ENCODE measurements at regions not wholly inside any gene's neighbourhood (a gene's known extent, or its start where the extent isn't known, plus 50 kb on each side); places are given as distances from the start of the nearest gene placed in this dataset.

- H3K4me2 ChIP-seq (ENCODE audit: control insufficient read depth, insufficient read depth) = no peak overlapping the region
- in situ Hi-C loops (cut with MboI) (no loop called here), intact Hi-C loops (cut with micrococcal nuclease; ENCODE audit: unreplicated experiment) (no loop called here)
- CTCF ChIA-PET = no interaction called here
- 0% methylated on average over 4 of the region's 4 CpGs for WGBS (ENCODE audit: insufficient coverage, insufficient replicate concordance, low lambda C conversion rate, missing lambda C conversion rate)
- SMC1A ChIA-PET (ENCODE audit: uncharacterized antibody, unreplicated experiment) = no interaction called here
- TF ChIP-seq CHD2 (IDR thresholded peaks at IDR 0.05; ENCODE audit: borderline replicate concordance, low read depth, low read length) (no peak), HDAC2 (IDR thresholded peaks at IDR 0.05) (no peak), CEBPB (IDR thresholded peaks at IDR 0.05; ENCODE audit: borderline replicate concordance in 1 of 2, low read depth in 2 of 2, low read length in 2 of 2) (no peak), ZBTB11 (CRISPR knock-in tag; IDR thresholded peaks at IDR 0.05) (no peak), CREB1 (IDR thresholded peaks at IDR 0.05; ENCODE audit: low read depth) (no peak), TARDBP (IDR thresholded peaks at IDR 0.05; ENCODE audit: borderline replicate concordance) (no peak), NFYA (IDR thresholded peaks at IDR 0.05; ENCODE audit: borderline replicate concordance, low read depth, low read length) (no peak), ATF7 (IDR thresholded peaks at IDR 0.05; ENCODE audit: low read depth) (no peak)
- DNase-seq (ENCODE audit: low read depth, low spot score) = no peak
- H3K36me3 ChIP-seq (ENCODE audit: control insufficient read depth in 2 of 2, insufficient read depth in 2 of 2, low read length in 1 of 2) = no peaks in the 10 kb centered on the region
- no peak for FAIRE-seq
- H4K20me1 ChIP-seq (ENCODE audit: control insufficient read depth, insufficient read depth) = no peaks in the 10 kb centered on the region
- H3K4me3 ChIP-seq = no peak overlapping the region
- no peak overlapping the region for H2AFZ ChIP-seq (ENCODE audit: control insufficient read depth, low read depth, low read length)
- H3K27me3 ChIP-seq (replicated peaks in 1 of 2; ENCODE audit: control insufficient read depth in 2 of 2, insufficient read depth in 2 of 2, low read length in 1 of 2) = no peaks in the 10 kb centered on the region
- no peak overlapping the region for H3K9ac ChIP-seq (ENCODE audit: control insufficient read depth, insufficient read depth, low read length)
- H3K9me3 ChIP-seq (replicated peaks; ENCODE audit: control insufficient read depth, insufficient read depth, low read length) = no peaks in the 10 kb centered on the region
- no TSS peak for BruUV-seq (replicated peaks)
- POLR2A ChIA-PET = no interaction called here
- no peaks in the 10 kb centered on the region for H3K79me2 ChIP-seq (ENCODE audit: control insufficient read depth, insufficient read depth, low read length)
- no peak for ATAC-seq
- no peaks in the 10 kb centered on the region for H3K4me1 ChIP-seq (ENCODE audit: control insufficient read depth, insufficient read depth, low read length)
- RAD21 ChIA-PET (ENCODE audit: unreplicated experiment) = no interaction called here
- H3K27ac ChIP-seq (ENCODE audit: control insufficient read depth, insufficient read depth) = no peak overlapping the region
Observed at GRCh38 chr1:73593804-73594203, 604.2 kb downstream of the LRRIQ3 start.
